GM12891 (cell line): ENCODE measurements at regions not wholly inside any gene's neighbourhood (a gene's known extent, or its start where the extent isn't known, plus 50 kb on each side); places are given as distances from the start of the nearest gene placed in this dataset.

Experiments
- PAX5 ChIP-seq: IDR thresholded peaks from 2 replicates; pipeline ENCODE4 v1.6.1; 2011; ENCODE audit warnings: low read length, moderate library complexity, mild to moderate bottlenecking; ENCODE audit not compliant: insufficient read depth, severe bottlenecking
- POLR2A ChIP-seq: IDR thresholded peaks from 2 replicates; pipeline ENCODE4 v1.6.1; 2011; ENCODE audit warnings: low read depth, low read length, control low read depth
- POLR2AphosphoS5 ChIP-seq: IDR thresholded peaks from 2 replicates; pipeline ENCODE4 v1.6.1; 2011; ENCODE audit warnings: low read depth, low read length, control low read depth
- SPI1 ChIP-seq: IDR thresholded peaks from 2 replicates; pipeline ENCODE4 v1.6.1; 2011; ENCODE audit warnings: low read depth, low read length, control low read depth
- TAF1 ChIP-seq: IDR thresholded peaks from 2 replicates; pipeline ENCODE4 v1.6.1; 2011; ENCODE audit warnings: low read depth, low read length, control low read depth

GRCh38 chr11:20249796-20250195 is 89.5 kb upstream of the DBX1 start:
- TF ChIP-seq TAF1 (no peak), POLR2AphosphoS5 (no peak), POLR2A (no peak), SPI1 (no peak), PAX5 (no peak)
